HG03432 (cell line): ENCODE measurements at regions not wholly inside any gene's neighbourhood (a gene's known extent, or its start where the extent isn't known, plus 50 kb on each side); places are given as distances from the start of the nearest gene placed in this dataset.

Experiments
- ATAC-seq: cut with Tn5 transposase; IDR thresholded peaks from one replicate; pipeline ENCODE4 v1.9.1; 2021; ENCODE audit warnings: mild to moderate bottlenecking, moderate library complexity; ENCODE audit not compliant: unreplicated experiment

DNA sequence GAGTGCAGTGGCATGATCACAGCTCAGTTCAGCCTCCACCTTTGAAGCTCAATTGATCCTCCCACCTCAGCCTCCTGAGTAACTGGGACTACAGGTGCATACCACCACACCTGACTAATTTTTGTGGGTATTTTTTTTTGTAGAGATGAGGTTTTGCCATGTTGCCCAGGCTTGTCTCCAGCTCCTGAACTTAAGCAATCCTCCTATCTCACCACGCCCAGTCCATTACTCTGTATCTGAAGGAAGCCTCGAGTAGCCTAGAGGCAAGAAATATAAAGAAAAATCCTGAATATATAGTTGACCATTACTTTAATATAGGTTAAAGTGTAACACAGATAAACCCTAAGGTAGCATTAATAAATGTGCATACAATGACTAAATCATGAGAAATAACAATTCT is 686.8 kb upstream of the PIK3C3 start:
- ATAC-seq, result no peak

DNA sequence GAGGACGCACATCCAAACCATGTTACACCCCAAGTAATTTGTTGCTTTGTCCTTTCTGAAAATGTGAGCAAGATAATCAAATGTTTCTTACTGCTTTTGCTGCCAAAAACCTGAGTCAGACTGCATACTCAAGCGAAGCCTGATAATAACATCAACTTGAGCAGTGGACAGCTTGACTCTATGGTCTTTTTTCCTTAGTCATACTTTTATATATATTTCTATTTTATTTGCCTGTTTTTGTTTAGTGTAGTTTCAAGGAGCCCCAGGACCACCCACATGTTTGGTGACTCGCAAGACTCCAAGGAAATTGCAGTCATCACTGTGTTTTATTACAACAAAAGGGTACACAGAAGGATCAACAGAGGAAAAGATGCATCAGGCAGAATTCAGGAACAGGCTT is 688.4 kb upstream of the PIK3C3 start:
- no peak for ATAC-seq

DNA sequence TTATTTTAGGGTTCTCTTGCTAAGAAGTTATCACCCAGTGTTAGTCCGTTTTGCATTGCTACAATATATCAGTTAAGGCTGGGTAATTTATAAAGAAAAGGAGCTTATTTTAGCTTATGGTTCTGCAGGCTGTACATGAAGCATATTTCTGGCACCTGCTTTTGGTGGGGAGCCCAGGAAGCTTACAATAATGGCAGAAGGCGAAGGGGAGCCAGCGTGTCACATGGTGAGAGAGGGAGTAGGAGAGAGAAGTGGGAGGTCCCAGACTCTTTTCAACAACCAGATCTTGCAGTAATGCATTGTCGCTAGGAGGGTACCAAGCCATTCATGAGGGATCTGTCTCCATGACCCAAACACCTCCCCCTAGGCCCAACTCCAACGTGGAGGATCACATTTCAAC is 688.8 kb upstream of the PIK3C3 start:
- ATAC-seq, result no peak

DNA sequence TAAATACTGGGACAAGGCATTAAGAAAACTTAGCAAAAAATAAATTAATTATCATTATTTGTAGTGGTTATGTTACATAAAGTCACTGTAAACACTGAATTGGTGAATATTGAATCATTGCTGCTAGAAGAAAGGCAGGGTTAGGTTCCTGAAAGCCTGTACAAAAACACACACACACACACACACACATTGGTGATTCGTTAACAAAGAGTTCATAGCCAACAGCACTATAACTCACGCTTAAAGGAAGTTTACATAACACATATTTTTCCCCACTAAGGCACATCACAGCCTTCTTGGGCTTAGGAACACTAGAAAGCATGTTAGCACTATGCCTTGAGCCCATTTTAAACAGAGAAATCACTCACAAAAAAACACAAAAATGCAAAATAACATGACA is 690.0 kb upstream of the PIK3C3 start:
- ATAC-seq, result no peak

DNA sequence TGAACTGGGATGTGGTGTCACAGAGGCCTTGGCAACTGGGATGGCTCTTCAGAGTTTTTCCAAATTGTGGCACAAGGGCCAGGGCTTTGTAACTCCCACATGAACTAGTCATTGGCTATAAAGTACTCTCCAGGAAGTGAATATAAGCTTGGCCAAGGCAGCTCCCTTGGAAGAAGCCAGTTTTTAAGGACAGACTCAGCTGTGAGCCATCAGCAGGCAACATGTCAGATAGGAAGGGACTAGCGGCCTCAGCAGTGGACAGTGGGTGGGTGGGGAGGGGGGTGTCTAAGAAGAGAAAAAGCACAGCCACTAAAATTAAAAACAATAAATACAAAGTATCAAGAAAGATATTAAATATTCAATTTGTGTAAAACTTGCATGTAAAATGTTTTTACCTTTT is 691.1 kb upstream of the PIK3C3 start:
- ATAC-seq, result no peak

DNA sequence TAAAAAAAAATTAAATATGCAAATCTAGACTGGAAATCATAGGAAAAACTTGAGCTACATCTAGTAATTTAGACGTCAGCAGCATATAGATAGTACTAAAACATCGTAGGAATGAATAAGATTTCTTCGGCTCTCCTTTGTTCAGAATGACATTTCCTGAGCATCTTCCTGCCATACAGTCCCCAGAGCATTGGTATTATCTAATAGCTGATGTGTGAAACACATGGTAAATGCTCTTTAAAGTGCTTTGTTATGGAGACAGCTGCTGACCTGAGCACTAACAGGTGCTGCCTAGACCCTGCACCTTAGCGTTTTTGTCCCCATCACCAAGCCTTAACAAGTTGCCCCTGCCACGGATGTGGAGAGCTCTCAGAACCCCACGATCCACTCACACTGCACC is 692.3 kb upstream of the PIK3C3 start:
- no peak for ATAC-seq

DNA sequence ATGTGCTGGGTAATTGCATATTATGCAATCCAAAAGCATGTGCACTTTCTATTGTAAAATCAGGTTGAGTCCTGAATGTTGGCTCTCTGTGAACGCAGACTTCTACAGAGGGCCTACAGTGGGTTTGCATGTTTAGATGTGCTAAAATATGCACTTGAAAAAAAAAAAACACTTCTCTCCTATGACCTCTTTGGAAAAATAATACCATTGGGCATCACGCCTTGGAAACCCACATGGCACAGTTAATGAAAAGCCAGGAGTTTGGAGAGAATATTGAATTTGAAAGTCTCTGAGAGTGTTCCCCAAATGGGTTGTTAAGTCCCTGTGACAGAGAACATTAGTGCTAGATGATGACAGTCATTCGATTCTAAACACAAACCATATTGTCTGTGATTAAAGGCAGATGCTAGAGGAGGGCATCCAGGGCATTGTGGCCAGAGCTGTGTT is 710.4 kb upstream of the PIK3C3 start:
- no peak for ATAC-seq

DNA sequence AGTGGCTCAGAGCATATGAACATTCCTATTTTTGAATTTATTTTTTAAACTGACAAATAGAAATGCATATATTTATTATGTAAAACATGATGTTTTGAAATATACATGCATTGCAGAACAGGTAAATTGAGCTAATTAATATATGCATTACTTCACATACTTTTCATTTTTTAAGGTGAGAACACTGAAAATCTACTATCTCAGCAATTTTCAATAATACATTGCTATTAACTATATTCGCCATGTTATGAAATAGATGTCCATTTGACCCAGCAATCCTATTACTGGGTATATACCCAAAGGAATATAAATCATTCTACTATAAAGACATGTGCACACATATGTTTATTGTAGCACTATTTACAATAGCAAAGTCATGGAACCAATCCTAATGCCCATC is 717.7 kb upstream of the PIK3C3 start:
- no peak for ATAC-seq

DNA sequence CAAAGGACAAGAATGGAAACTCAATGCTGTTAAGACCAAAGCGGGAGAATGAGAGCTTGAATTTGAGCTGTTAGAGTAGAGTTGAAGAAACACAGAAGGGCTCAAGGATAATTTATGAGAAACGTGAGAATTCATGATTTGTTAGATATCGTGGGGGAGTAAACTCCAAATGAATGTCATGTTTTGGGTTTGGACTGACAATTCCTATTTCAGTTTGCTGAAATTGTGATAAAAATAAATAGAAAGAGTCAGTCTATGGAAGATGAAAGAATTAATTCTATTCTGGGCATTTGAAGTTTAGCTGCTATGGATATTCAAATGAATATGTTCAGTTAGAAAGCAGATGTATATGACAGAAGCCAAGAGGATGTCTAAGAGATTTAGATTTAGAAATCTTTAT is 723.4 kb upstream of the PIK3C3 start:
- ATAC-seq, result no peak

DNA sequence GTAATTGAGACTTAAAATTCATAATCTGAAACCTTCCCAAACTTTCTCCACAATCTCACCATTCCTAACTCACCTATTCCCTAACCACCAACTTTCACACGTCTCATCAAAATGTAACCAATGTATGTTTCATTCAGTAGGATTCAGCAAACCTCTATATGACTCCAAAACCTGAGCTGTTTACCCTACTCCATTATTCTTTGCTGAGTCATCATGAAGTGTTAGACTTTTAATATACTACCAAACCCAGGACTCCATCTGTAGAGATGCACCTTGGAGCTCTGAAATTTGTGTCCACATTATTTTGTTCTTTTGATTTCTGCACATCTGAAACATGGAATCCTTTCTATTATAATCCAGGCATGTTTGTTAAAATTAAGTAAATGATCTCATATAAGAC is 727.0 kb upstream of the PIK3C3 start:
- no peak for ATAC-seq

DNA sequence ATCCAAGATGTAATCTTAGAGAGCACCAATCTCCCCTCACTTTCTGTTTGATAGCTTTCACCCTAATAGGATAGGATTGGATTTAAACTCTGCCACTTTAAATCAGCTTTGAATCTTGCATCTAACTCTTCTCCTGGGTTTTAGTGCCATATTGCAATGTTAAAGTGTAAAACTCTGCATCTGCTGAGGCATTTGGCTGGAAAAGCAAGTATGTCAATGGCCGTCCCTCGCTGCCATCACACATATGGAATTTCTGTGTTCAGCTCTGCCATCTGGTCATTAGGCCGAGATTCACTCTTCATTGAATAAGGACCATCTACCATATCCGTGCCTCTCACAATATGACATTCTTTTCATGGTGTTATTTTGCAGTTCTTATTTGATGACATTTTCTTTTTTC is 728.1 kb upstream of the PIK3C3 start:
- ATAC-seq, result no peak

DNA sequence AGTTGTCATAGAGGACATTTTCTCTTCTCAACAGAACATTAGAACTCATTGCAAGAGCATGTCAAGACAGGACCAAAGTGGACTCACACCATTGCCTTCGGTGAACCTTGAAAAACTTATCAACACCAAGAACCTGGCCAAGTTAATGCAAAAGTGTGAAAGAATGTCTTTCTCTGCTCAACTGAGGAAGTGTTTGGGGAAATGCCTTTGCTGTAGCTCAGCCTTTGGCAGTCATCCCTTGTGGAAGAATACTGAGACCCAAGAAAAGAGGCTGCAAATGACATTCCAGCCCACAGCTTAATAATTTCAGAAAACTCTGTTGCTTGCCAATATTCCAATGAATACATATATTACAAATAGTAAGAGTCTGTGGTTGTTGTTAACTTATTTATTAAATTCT is 728.8 kb upstream of the PIK3C3 start:
- ATAC-seq, result no peak

DNA sequence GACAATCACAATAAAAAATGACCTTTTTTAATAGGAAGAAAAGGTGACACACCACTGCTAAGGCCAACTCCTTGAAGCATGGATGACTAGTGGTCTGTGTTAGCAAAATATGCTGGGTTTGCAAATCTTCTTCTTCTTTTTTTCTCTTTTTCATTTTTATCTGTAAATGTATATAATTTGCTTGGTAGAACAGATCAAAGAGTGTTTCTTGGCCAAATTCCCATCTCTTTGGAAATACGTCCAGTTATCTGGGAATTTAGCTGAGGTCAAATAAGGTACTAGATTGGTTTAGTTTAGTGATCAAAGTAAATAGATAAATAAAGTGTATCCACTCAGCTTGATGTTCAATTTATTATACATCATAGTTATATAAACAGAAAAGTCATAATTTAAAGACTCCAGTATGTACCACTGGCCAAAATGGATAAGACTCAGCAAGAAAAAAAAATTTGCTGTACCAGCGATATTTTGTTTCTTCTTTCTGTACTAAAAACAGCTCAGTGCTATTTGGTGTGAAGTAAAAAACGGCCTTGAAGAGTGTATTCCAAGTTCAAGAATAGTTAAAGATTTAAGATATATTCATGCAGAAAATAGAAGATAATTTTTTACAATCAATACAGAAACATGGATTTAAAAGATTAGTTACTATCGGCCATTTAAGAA is 738.6 kb upstream of the PIK3C3 start:
- no peak for ATAC-seq

DNA sequence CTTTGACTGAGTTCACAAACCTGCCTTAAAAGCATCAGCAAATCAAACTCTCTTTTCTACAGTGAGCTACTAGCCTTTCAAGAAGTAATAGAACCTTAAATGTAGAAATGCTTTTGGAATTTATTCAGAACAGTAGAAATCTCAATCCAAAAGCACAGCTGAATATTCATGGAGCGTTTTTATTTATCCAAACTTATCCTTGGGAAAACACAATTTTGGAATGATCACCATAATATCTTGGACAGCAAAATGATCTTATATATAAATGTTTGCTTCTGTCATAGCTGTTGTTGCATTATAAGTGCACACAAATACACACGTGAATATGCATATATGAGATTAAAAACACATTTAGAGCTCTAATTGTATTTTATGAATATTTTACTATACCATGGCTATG is 747.3 kb upstream of the PIK3C3 start:
- no peak for ATAC-seq

DNA sequence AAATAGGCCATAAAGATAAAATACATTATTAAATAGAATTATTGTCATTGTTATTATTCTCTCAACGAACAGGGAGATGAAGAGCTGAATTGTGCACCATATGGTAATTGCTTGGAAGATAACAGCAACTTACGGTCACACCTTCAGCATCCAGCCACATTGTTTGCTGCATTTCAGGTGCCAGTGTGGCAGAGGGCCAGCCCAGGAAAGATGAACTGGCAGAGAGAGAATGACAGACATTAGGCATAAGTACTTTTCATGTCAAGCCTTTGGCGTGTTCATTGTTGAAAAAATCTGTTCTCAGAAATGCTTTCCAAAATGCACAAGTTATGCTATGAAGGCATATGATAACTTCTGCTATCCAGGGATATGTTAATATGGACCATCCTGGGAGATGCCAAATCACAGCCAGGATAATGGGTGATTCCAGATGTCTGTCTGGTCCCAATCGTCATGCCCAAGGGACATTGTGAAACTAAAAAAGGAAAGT is 748.6 kb upstream of the PIK3C3 start:
- no peak for ATAC-seq

DNA sequence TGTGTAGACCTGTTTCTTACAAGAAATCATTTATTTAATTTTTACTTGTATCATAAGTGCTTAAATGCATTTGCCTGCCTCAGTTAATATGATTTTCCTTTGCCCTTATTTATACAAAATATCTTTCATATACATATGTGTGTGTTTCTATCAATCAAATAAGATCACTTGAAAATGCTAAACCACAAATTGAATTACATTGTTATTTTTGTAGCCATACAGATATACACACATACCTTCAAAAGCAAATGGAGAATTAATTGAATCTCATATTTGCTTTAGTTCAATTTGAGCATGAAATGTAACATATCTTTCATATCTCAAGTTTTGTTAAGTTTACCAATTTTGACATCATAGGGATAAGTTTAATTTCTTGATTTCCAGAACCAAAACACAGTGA is 755.8 kb upstream of the PIK3C3 start:
- ATAC-seq, result no peak

DNA sequence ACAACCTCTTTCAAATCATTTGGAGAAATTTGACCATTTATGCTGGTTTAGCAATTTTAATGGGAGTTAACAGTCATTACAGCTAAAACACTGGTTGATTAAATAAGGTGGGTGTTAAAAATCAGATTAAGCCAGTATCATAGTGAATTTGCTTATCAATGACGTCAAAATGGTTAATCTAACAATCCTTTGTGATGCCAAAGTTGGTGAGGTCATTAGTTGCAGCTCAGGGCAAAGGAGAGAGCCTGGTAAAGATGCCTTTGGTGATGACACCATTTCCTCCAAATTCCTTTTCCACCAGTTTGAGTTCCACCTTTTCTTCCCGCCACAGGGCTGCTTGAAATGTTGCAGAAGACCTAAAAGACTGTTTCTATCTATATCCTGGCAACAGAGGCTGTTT is 757.1 kb upstream of the PIK3C3 start:
- no peak for ATAC-seq

DNA sequence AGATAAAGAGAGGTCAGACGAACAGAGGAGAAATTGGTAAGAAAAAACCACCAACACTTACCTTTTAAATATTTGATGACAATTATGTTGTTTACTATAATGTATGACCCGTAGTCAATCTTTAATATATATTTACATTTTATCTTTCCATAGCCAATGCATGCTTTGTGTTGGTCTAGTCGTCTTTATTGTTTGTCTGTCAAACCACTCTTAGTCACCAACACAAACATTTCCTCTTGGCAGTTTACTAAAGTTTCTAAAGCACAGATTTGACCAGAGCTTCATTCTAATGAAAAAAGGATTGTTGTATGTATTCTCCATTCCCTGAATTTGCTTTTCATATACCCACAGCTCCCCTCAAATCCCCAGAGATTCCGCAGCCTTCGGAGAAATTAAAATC is 784.7 kb upstream of the PIK3C3 start:
- no peak for ATAC-seq

DNA sequence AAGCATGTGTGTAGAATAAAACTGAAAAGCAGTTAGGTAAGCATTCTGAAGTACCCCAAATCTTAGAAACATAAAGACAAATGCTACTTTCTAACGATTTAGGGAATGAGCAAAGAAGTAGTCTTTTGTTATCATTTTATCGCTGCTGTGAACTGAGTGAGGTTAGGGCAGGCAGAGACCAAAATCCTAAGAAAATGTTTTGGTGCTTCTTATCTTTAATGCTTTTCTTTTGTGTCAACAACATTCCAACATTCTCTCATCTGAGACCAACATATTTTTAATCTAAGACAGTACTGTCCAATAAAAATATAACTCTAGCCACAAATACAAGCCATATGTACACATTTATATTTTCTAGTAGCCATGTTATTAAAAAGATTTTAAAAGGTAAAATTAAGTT is 789.4 kb upstream of the PIK3C3 start:
- ATAC-seq, result no peak

DNA sequence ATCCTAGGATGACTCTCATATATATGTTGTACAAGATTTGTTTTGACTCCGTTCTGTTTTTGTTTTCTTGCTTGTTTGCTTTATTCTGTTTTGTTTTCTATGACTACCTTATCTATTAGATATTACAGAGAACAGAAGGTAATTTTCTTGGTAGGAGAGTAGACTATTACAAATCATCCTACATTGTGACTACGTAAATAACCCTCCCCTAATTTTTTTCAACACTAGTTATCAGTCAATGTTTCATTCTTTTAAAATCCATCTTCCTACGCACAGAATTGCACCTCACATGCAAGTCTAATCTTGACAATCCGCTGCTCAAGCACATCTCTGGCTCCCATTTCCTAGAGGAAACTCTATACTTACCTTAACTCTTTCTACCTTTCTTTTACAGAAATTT is 792.3 kb upstream of the PIK3C3 start:
- ATAC-seq, result no peak

DNA sequence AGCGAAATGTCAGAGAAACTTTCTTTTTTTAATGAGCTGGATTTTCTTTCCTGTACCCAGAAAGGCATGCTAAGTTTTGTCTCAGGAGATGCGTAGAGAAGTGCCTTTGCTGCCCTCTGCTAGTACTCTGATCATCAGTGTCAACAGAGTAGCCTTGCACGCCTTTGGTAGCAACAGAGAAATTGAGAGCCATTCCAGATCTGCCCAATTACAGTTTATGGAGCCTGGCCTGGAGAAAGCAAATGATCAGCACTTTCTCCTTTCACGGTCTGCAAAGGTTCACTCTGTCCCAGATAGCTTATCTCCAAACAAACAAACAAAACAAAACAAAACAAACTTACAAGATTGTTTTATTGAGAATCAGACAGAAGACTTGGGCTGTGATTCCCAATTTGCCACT is 792.8 kb upstream of the PIK3C3 start:
- no peak for ATAC-seq

DNA sequence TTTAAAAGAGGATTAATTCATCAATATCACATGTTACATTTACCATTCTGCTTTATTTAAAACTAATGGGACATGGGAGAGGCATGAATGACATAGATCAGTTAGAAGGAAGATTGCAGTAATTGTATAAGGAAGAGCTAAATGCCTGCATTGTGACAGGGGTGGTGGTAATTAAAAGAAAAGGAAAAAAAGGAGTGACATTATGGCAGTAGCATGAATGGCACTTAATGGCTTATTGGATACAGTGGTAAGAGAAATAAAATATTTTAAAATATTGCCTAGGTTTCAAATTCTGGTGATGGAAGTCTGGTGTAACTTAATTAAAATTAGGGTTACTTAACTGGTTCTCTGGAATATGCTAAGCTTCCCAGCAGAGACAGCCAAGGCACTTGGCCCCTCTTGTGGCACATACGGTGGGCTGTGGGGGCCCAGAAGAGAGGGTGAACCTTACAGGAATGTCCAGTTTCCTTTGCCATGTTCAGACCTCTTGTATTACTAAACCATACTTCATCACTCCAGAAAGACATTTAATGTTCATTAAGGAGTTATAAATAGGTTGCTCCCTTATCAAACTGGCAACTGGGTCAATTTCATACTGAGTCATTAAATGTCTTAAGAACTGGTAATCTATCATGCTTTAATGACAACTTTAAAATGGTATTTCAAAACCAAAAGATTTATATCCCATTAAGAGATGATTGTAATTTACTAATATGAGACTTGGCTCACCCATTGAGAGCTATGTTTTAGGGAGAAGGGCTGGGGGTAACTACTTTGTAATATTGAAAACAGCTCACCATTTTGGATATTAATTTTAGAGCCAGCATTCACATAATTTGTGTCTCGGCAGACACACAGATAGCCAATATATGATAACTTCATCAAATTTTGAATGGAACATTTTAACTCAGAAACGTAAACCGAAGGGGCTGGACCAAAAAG is 798.9 kb upstream of the PIK3C3 start:
- ATAC-seq, result no peak
